ENCODE measurements at regions not wholly inside any gene's neighbourhood (a gene's known extent, or its start where the extent isn't known, plus 50 kb on each side); places are given as distances from the start of the nearest gene placed in this dataset.

- no peak for TF ChIP-seq POLR2A (IDR thresholded peaks at IDR 0.05)
- TF ChIP-seq CTCF (IDR thresholded peaks at IDR 0.05) = no peak
Observed at GRCh38 chr3:106514431-106514830, 645.6 kb upstream of the CBLB start.
